ENCODE measurements at regions not wholly inside any gene's neighbourhood (a gene's known extent, or its start where the extent isn't known, plus 50 kb on each side); places are given as distances from the start of the nearest gene placed in this dataset.

GRCh38 chr4:156583265-156583664 lies 388.3 kb downstream of the PDGFC start:
- TF ChIP-seq EZH2 (IDR thresholded peaks at IDR 0.05; ENCODE audit: borderline replicate concordance, low read depth, low read length, severe bottlenecking) (no peak), CTCF (IDR thresholded peaks at IDR 0.05; ENCODE audit: extremely low read depth in 1 of 2, insufficient read depth in 1 of 2, low read depth in 1 of 2, low read length in 2 of 2) (no peak), MYC (IDR thresholded peaks at IDR 0.05; ENCODE audit: low read depth, low read length) (no peak)

Measured in endothelial cell of umbilical vein (primary cell).